C1 segment of cervical spinal cord (tissue), 14 donors: ENCODE measurements at regions not wholly inside any gene's neighbourhood (a gene's known extent, or its start where the extent isn't known, plus 50 kb on each side); places are given as distances from the start of the nearest gene placed in this dataset.

Experiments used
- DNase-seq, 14 donors: peaks; one replicate each; lab custom pipeline; 2025; lab: John Stamatoyannopoulos, UW

DNA sequence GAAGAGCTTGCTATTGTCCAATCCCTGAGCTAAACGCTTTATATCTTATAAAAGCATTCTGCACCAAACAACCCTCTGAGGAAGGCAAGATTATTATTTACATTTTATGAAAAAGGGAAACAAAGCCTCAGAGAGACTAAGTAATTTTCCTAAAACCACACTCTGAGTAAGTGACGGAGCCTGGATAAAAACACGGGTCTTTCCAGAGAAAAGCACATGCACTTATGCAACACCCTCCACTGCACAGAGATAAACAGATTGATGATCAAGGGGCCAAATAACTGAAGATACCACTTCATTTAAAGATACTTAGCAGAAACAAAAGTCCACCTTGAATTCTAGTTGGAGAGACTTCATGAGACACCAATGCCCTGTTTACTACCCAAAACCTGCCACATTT is 214.7 kb upstream of the PDE10A start:
- no peak for DNase-seq

DNA sequence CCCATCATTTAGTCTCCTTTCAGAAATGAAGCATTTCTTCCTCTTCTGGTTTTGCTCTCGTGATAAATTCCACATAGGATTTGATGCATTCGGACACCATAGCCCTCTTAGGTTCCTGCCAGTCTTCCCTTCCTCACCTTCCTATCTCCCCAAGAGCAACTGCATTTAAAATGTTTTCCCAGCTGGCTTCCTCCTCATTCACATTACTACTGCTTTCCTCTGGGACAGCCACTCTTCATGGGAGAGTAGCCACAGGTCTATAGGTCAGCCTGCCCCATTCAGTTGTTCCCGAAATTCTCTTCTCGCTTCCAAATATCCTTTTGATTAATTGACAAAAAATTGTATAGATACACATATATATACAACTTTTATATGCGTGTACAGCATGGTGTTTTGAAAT is 214.2 kb upstream of the PDE10A start:
- no peak for DNase-seq

DNA sequence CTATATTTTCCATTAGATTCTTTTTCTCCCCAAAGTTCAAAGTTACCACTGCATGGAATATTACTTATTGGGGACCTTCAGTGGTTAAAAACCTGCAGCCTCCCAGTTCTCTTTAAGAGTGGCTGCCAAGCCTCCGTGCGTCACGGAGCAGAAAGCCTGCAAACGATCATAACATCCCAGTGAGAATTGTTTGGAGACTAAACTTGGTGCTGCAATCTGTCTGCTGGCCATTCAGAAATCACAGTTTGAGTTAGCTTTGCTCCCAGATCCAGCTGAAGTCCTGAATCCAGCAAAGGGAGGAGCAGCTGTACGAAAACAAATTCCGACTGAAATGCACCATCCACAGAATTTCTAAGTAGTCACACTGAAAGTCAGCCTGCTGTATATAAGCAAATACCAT is 213.5 kb upstream of the PDE10A start:
- peak in 1 of 14 donors; percentile 28 for DNase-seq

DNA sequence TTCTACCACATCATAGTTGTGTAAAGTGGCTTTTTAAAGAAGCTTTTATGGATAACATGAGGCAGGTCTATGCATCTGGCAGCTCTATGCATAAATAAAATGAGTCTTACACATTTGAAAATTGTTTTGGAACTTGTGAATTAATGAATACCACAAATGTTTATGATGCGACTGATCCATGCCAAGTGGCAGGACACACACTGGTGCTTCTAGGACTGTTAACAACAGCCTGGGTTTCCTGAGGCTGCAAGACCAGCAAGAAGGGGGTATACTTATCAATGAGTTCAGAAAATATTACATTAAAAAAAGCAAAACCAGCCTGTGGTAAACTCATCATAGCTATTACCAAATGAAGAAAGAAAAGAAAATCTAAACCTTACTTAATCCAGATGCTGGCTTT is 212.9 kb upstream of the PDE10A start:
- DNase-seq: no peak

DNA sequence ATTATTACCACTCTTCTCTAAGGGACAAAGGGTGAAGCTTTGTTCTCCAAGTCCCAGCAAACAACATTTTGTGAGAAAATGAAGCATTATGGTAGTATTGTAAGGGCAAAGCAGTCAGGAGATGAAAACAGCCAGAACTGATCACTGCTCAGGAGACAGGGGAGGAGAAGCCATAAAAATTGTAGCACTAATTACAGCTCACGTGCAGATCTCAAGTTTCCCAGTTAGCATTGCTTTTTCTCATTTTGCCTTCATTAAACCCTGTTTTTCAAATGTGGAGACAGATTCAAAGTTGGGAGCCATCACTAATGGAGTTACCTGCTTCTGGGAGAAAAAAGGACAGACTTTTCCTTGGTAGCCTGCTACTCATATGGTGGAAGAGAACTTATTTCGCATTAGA is 210.9 kb upstream of the PDE10A start:
- DNase-seq: no peak

DNA sequence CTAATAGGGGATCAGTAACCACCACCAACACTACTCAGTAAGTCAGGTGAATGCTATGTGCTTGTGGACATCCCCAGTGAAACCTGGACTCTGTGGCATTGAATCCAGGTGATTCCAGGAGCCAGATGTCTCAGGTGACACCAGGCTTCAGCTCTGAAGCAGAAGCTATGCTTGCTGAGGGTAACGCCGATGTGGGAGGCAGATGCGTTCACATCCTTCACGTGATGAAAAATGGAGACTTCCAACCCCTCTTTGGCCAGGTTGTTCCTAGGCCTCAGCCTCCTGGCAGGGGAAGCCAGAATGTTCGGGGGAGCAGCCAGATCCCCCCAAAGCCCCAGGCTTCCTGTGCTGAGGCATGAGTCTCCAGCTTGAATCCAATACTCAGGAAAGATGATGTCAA is 209.8 kb upstream of the PDE10A start:
- DNase-seq: no peak

DNA sequence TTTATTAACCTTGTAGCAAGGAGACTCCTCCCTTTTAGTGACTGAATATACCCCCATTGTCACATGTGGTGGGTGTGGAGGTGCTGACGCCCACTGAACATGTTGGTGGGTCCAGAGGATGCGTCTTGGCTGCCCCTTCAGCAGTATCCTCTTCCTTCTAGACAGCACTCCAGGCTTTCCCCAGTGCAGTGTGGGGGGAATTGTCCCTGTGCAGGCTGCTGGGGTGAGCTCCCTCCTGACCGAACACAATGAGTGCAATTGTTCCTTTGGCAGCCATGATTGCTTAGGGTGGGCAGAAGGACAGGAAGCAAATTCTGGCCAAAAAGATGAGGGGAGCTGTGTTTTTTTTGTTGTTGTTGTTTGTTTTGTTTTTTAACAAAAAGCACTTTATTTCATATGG is 209.3 kb upstream of the PDE10A start:
- peak in 1 of 14 donors; percentile 13 for DNase-seq

DNA sequence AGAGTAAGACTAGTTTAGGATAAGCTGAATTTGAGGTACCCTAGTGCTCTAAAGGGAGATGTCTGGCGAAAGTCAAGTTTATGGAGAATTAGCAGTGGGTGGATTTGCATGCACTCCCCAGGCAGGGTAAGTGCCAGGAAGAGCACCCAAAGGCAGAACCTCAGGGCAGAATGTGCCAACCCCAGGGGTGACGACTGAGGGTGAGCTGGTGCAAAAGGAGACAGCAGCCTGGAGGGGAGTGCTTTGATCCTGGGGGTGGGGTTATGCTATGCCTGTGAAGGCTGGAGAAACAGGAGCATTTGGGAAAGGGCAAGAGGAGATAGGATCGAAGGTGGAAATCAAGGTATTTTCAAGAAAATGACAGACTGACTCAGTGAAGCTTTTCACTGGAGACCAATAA is 208.5 kb upstream of the PDE10A start:
- no peak for DNase-seq

DNA sequence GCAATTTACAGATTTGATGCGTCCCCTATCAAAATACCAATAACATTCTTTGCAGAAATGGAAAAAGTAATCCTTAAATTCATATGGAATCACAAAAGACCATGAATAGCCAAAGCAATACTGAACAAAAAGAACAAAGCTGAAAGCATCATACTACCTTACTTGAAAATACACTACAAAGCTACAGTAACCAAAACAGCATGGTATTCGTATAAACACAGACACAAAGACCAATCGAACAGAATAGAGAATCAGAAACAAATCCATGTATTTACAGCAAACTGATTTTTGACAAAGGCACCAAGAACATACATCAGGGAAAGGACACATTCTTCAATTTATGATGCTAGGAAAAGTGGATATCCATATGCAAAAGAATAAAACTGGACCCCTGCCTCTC is 206.5 kb upstream of the PDE10A start:
- DNase-seq: no peak

DNA sequence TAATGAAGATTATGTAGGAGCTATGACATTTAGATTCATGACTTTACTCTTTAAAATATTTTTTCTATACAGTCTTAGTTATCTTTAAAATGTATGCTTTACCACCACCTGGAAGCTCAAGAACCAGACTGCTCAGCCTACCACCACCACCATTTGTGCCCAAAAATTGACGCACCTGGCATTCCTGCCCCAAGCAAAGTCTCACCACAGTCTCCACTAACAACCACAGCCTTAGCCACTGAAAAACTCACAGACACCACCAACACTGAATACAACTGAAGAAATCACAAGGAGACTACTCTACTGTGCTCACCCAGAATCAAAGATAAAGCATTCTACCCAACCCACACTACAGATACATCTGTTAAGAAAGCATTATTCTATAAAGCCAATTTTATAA is 201.9 kb upstream of the PDE10A start:
- DNase-seq: no peak

DNA sequence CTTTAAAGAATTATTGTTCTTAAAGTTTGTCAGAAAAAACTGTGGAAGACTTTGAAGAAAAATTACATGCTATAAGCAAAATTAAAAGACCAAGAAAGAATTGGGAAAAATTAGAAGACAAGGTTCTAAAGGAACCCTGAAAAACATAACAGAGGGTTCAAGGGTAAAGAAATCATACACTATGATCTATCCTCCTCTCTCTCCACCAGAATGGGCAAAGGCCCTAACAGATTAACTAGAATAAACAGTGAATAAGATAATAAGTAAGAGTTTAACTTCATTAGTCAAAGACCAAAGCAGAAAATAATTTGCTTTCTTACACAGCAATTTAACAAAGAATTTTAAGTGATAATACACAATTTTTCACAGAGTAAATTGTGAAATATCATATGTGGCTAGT is 201.2 kb upstream of the PDE10A start:
- no peak for DNase-seq

DNA sequence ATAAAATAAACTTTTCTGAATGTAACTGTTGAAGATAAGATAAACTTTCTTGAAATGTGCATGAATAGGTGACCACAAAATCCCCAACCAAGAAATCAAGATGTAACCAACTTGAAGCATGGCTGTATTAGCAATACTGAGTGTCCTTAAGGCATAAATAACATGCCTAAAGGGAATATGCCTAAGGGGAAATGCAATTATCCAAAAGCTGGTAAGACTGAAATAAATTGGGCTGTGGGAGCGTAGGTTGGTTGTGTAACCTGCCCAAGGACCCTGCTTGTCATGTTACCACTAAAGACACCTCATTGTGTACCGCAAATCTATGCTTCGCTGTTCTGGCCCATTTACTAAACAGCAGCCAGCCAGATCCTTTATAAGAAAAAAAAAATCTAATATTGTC is 200.8 kb upstream of the PDE10A start:
- DNase-seq: no peak

DNA sequence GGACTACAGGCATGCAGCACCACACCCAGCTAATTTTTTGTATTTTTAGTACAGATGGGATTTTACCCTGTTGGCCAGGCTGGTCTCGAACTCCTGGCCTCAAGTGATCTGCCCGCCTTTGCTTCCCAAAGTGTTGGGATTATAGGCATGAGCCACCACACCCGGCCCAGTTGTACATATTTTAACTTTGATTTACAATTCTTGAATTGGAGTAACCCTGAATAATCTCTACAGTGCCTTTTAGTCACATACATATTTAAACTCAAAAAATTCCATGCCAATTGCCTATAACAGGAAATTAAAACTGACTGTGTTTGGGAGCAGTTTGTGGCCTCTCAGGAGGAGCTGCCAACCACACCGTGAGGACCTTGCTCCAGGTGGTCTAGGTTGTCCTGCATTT is 199.8 kb upstream of the PDE10A start:
- no peak for DNase-seq

DNA sequence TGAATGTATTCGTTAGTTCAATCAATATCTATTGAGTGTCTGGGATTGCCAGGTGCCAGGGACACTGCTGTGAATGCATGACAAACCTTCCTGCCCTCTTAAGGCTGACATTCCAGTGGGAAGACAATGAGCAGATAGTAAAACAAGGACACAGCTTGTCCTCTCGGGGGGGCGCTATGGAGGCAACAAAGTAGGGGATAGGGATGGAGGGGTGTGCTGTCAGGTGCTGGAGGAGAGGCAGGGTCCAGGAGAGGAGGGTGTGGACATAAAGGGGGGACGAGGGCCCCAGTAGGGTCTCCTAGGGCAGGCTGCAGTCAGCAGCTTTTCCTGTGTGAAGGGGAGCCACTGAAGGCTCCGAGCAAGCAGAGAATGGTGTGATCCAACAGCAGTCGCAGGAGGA is 198.2 kb upstream of the PDE10A start:
- DNase-seq: no peak

DNA sequence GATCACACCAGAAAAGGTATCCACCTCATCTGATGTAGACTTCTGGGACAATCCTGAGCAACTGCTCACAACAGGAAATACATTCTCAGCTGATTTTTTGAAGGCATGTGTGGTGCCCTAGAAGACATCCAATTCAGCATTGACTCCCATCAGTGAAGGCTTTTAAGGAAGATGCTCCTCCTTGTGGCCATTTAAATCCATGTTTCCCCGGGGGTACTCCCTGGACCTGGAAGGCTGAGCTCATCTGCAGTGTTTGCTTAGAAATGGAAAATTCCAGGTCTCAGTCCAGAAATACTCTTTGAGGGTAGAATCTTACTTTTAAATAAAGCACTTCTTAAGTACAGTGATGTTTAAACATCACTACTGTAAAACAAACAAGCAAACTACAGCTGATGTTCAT is 195.5 kb upstream of the PDE10A start:
- no peak for DNase-seq

DNA sequence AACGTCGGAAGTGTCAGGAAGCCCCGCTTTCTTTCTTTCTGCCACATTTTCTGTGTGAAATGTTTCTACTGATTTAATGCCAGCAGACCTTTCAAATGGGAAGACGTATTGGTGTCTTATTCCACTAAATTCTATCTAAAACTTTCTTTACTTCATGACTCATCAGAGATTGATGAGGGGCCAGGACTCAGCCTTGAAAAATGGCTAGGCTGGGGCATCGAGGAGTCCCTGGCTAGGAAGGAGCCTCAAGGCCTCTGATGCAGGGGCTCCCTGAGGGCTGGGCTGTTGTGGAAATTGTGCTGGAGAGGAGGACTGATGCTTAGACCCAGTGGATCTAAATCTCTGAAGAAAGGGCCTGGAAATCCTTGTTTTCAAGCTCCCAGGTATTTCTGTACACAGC is 192.8 kb upstream of the PDE10A start:
- no peak for DNase-seq

DNA sequence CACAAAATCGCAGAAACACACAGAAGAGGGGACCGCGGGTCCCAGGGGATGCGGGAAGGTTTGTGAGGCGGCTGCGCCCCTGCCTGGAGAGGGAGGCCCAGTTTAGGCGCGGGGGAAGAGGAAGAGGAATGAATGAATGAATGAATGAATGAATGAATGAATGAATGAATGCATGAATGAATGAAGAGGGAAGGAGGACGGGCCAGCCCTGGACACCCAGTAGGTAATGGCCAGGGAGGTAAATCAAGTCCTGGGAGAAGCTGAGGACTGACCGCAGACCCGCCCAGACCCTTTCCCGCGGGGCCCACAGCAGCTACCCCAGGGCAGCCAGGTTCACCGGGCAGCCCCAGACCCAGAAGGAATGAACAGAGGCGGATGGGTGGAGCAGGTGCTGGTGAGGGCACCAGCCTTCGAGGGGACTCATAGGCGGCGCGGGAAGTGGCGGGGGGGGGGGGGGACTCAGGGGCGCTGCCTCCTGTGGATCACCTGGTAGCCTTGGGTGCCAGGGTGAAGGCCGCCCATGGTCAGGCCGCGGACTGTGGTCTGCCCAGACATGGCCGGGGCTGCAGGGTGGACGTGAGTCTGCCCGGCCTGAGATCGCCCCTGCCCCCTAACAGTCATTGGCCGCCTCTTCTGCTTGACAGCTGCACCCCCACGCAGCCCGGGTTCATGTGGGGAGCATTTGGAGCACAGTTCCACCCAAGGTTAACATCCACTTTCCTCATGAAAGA is 192.0 kb upstream of the PDE10A start:
- DNase-seq: no peak

DNA sequence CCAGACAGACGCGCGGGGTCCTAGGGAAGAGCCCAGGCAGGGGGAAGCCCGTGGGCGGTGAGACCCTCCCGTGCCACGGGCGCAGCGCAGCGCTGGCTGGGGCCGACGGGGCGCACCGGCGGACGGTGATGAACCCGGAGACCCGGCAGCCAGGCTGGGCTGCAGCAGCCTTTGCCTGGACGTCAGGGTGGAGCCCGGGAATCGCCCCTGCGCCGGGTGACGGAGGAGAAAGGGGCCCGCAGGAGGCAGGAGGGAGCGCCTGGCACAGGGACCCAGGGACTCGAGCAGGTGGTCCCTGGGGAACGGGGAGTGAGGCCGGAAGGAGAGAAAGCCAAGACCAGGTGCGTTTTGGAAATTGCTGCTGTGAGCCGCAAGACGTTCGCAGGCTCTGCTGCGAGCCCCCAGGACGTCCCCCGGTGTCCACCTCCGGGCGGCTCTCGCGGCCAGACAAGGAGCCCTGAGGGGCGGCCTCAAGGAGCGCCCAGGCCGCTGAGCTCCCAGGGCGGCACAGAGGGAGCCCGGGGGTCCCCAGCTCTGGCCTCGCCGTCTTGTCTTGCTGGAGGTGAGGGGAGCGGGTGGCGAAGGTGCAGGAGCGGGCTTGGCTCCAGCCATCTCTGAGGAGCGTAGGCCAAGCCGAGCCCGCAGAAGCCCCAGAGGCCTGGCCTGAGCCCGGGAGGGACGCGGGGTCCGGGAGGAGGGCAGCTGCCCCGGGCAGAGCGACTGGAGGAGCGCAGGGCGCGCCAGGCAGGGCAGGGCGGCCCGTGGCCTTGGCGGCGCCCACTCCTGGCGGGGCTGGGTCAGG is 191.2 kb upstream of the PDE10A start:
- DNase-seq: no peak

DNA sequence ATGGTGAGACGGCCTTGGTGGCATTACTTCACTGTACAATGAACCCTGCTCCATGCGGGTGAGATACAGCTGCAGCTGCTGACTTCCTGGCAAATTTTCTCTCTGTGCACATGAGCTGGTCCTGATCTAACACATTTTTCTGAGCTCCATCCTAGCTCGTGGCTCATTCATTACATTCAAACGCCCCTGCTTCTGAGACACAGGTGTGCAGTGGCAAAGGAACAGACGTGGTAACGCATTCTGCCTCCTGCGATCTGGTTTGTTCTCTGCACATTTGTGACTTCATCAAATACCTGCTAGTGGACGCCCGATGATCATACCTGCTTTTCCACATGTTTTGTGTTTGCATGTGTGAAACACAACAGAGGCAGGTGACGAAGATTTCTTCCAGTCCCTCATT is 189.6 kb upstream of the PDE10A start:
- no peak for DNase-seq

DNA sequence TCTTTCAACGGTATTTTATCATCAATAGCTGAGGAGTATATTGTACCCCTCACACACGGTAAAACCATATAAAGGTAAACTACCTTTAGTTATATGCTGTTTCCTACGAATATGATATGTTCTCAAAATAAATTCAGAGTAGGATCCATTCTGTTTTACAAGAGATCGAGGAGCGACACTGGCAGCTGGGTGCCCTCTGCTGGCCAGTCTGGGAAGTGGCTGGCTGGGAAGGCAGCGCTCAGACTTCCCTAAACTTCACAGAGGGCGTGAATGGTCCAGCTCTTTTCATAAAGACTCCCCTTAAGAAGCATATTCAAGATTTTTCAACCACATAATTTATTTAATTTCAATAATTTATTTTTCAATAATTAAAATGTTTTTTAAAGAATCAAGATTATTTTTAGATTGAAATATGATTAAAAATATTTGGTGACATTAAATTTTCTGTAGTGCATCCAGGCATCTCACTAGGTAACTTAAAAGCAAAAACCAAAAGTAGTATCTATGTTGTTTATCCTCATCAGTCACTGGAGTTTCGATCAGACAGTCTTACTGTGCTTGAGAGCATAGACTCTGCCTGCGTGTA is 187.5 kb upstream of the PDE10A start:
- peak in 10 of 14 donors; percentile 9 to 53 (median 28) for DNase-seq

DNA sequence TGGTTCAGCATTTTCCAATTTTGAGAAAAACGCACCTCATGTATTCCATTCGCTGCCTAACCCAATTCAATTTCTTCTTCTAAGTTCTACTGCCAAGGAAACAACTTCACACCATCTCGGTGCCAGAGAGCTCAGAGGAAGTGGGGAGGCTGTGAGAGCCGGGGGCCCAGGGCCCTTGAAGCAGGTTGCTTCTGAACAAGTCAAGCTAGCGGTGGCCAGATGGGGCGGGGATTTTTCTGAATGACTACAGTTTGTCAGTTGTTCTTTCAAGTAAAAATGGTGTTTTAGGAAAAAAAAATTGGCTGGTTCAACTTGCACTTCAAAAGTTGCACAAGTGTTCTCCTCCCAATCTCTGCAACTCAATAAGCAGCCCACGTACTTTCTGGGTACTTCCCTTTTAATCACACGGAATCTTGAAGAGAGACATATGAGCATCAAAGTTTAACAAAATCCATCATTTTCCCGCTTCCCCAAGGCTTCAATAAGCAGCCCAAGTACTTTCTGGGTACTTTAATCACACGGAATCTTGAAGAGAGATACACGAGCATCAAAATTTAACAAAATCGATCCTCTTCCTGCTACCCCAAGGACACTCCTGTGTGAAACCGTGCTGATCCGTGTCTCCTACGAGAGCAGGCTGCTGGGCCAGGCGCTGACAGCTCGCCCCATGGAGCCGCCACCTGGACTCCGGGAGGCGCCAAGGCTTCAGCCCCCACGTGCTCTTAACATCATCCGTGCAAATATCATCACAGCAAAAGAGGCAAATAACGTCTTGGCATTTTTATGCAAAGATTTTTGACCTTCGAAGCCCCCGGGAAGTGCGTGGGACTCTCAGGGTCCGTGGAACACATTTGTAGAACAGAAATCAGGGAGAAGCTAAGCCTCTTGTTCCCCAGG is 186.7 kb upstream of the PDE10A start:
- DNase-seq: peak in 2 of 14 donors; percentile 29 to 53

DNA sequence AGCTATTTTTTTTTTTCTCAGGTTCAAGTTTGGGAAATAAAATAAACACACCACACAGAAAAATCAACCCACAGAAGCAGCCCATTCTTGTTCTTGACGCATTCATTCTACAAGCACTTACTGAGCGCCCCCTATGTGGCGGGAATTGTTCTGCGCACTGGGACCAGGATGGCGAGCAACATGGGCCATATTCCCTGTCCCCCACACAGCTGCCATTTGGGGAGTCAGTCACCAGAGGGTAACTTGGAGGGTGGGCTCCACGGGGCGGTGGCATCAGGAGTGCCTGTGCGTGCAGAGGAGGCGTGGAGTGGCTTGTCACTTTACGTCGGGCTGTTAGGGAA is 185.0 kb upstream of the PDE10A start:
- DNase-seq: no peak
